HEK293T (cell line): ENCODE measurements at regions not wholly inside any gene's neighbourhood (a gene's known extent, or its start where the extent isn't known, plus 50 kb on each side); places are given as distances from the start of the nearest gene placed in this dataset.
A peak's percentile ranks its signal among the peaks of the same experiment; 100 is the strongest.

Experiments used
- CTCF ChIA-PET: fragments of 350-600 bp; formaldehyde crosslinking; extraction: SDS; loops from one replicate; lab custom pipeline; 2021; ENCODE audit warnings: antibody characterized with exemption, inconsistent platforms; lab: Yijun Ruan, JAX
- POLR2A ChIA-PET: fragments of 350-600 bp; formaldehyde crosslinking; extraction: SDS; loops from one replicate; lab custom pipeline; 2020; ENCODE audit warnings: antibody characterized with exemption, inconsistent platforms; lab: Yijun Ruan, JAX
- DNase-seq: peaks from one replicate; pipeline ENCODE4 v3.0.0; 2012; ENCODE audit warnings: mixed read lengths; ENCODE audit errors: extremely low spot score
- ARNT ChIP-seq: fragments of 450-650 bp; IDR thresholded peaks from 2 replicates; pipeline ENCODE4 v1.6.1; 2017; ENCODE audit warnings: mild to moderate bottlenecking
- BHLHE40 ChIP-seq: fragments of 450-650 bp; IDR thresholded peaks from 2 replicates; pipeline ENCODE4 v1.6.1; 2016; ENCODE audit warnings: mild to moderate bottlenecking, moderate library complexity, borderline replicate concordance
- CTBP1 ChIP-seq: fragments of 450-650 bp; IDR thresholded peaks from 2 replicates; pipeline ENCODE4 v1.6.1; 2016; ENCODE audit warnings: borderline replicate concordance
- ELF4 ChIP-seq: fragments of 450-650 bp; IDR thresholded peaks from 2 replicates; pipeline ENCODE4 v1.6.1; 2017; ENCODE audit warnings: antibody characterized with exemption
- FOXA1 ChIP-seq: fragments of 450-650 bp; IDR thresholded peaks from 2 replicates; pipeline ENCODE4 v1.6.1; 2016; ENCODE audit warnings: mild to moderate bottlenecking
- FOXK2 ChIP-seq: fragments of 450-650 bp; IDR thresholded peaks from 2 replicates; pipeline ENCODE4 v1.6.1; 2016; ENCODE audit warnings: mild to moderate bottlenecking
- FOXM1 ChIP-seq: fragments of 450-650 bp; IDR thresholded peaks from 2 replicates; pipeline ENCODE4 v1.6.1; 2017; ENCODE audit warnings: mild to moderate bottlenecking, borderline replicate concordance
- HDGF ChIP-seq: fragments of 450-650 bp; IDR thresholded peaks from 2 replicates; pipeline ENCODE4 v1.6.1; 2017; ENCODE audit warnings: antibody characterized with exemption, borderline replicate concordance
- L3MBTL2 ChIP-seq: fragments of 450-650 bp; conservative IDR thresholded peaks from 2 replicates; pipeline ENCODE4 v1.6.1; 2016; ENCODE audit warnings: mild to moderate bottlenecking
- LEF1 ChIP-seq: fragments of 450-650 bp; IDR thresholded peaks from 2 replicates; pipeline ENCODE4 v1.6.1; 2017; ENCODE audit warnings: mild to moderate bottlenecking, borderline replicate concordance
- NFRKB ChIP-seq: fragments of 450-650 bp; IDR thresholded peaks from 2 replicates; pipeline ENCODE4 v1.6.1; 2016; ENCODE audit warnings: mild to moderate bottlenecking, moderate library complexity
- SP1 ChIP-seq: fragments of 450-650 bp; IDR thresholded peaks from 2 replicates; pipeline ENCODE4 v1.6.1; 2017
- SUZ12 ChIP-seq: fragments of 450-650 bp; IDR thresholded peaks from 2 replicates; pipeline ENCODE4 v1.6.1; 2016; ENCODE audit warnings: mild to moderate bottlenecking
- TARDBP ChIP-seq: fragments of 450-650 bp; IDR thresholded peaks from 2 replicates; pipeline ENCODE4 v1.6.1; 2016
- ZNF384 ChIP-seq: fragments of 450-650 bp; IDR thresholded peaks from 2 replicates; pipeline ENCODE4 v1.6.1; 2016
- TF ChIP-seq, protein P1 (sequence below): fragments of 450-650 bp; IDR thresholded peaks from 2 replicates; pipeline ENCODE4 v1.6.1; 2016

DNA sequence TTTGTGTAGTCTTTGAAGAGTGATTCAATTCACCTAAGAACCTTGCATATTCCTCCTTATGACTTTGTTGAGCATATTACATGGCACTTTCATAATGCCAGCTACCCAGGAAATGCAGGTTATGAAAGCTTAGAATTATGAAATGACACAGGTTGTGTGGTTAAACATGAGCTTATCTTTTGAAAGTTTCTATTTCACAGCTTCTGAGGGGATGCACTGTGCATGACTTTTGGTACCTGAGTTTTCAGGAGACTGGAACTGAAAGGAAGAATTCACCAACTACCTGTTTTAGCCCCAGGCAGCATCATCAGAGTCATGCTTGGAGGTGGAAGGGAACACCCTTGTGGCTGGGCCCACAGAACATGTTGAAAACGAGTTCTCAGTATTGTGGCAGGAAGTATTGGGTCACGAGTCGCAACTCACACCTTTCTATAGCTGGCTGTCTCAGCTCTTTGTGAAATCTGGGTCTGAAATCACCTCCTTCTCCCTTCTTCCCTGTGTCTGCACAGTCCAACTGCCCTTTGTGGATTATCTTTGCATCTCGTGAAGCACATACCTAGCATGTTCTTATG, 228.2 kb downstream of the PTEN start:
- no peak for TF ChIP-seq TARDBP
- no peak for TF ChIP-seq NFRKB
- TF ChIP-seq ARNT, result no peak
- no peak for TF ChIP-seq FOXM1
- TF ChIP-seq, protein P1, sequence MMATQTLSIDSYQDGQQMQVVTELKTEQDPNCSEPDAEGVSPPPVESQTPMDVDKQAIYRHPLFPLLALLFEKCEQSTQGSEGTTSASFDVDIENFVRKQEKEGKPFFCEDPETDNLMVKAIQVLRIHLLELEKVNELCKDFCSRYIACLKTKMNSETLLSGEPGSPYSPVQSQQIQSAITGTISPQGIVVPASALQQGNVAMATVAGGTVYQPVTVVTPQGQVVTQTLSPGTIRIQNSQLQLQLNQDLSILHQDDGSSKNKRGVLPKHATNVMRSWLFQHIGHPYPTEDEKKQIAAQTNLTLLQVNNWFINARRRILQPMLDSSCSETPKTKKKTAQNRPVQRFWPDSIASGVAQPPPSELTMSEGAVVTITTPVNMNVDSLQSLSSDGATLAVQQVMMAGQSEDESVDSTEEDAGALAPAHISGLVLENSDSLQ, result no peak
- TF ChIP-seq SUZ12, result no peak
- TF ChIP-seq CTBP1, result no peak
- TF ChIP-seq HDGF, result no peak
- TF ChIP-seq L3MBTL2, result no peak
- TF ChIP-seq LEF1, result no peak
- TF ChIP-seq FOXA1, result no peak
- TF ChIP-seq ZNF384, result no peak
- no peak for TF ChIP-seq SP1
- TF ChIP-seq ELF4, result no peak
- no peak for TF ChIP-seq BHLHE40
- no peak for TF ChIP-seq FOXK2
- DNase-seq, result no peak
- CTCF ChIA-PET, result no interaction called here
- POLR2A ChIA-PET, result no interaction called here

DNA sequence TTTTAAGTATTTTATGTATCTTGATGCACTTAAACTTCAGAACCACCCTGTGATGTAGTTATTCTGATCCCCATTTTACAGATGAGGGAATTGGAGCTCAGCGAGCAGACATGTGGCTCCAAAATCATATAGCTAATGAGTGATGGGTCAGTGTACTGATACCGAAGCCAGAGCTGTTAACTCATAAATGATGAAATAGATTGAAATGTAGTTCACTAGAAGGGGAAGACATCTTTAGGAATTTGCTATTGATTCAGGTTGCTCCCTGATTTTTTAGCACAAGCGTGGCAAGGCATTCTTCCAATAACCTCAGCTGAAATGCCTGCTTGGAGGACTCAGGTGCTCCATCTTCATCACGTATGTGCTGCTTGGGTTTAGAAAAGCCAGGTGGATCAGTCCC, 228.8 kb downstream of the PTEN start:
- DNase-seq, result no peak
- ChIA-PET CTCF (no interaction called here), POLR2A (no interaction called here)
- TF ChIP-seq ELF4, result no peak
- TF ChIP-seq FOXM1, result no peak
- no peak for TF ChIP-seq NFRKB
- no peak for TF ChIP-seq HDGF
- no peak for TF ChIP-seq TARDBP

DNA sequence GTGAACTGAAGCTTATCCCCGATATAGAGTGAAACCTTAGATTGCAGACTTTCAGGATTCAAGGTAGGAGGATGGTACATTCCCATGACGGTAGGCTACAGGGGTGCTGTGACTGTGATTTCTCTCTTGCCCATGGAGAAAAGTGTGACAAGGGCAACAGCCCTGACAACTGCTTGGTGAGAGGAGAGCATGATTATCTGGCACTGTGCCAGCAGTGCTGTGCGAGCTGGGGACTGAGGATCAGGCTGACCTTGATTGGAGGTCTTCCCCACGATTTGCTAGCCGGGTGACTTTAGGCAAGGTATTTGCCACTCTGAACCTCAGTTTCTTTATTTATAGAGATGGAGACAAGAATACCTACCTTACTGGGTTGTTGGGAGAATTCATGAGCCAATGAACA, 229.5 kb downstream of the PTEN start:
- DNase-seq, result no peak
- TF ChIP-seq FOXM1 (no peak), ARNT (no peak), SUZ12 (no peak), SP1 (no peak), BHLHE40 (no peak), HDGF (no peak)
- CTCF ChIA-PET, result no interaction called here
- POLR2A ChIA-PET, result interaction anchor here (0.7 to 1.0 kb wide), 2 partner anchors 12 to 30 kb away, joined by 3 to 4 read pairs; no protein-coding TSS in a partner anchor

DNA sequence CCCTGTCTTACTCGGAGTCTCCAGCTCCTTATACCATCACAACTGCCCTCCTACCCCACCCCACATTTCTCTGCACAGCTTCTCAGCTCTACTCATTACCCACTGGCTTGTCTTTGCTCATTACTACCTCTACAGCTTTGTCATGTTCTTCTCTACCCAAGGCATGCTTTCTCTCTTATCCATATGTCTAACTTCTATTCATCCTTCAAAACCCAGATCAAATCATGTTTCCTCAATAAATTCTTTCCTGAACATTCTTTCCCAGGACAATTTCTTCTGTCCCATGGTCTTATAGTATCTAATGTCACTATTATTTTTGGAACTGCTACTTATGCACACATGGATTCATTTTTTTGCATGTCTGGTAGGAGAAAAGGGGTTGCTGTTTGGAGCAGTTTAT, 231.4 kb downstream of the PTEN start:
- ChIA-PET POLR2A (interaction anchor here (2.4 kb wide), 1 partner anchor 14 kb away, joined by 7 read pairs; no protein-coding TSS in a partner anchor), CTCF (interaction anchor here (1.0 kb wide), 1 partner anchor 12 kb away, joined by 3 read pairs; no protein-coding TSS in a partner anchor)
- TF ChIP-seq ZNF384, result no peak
- TF ChIP-seq TARDBP, result no peak
- TF ChIP-seq SUZ12, result no peak
- no peak for TF ChIP-seq CTBP1
- TF ChIP-seq FOXK2, result no peak
- TF ChIP-seq L3MBTL2, result no peak
- no peak for TF ChIP-seq BHLHE40
- TF ChIP-seq ELF4, result no peak
- no peak for TF ChIP-seq SP1
- no peak for TF ChIP-seq NFRKB
- TF ChIP-seq LEF1, result no peak
- TF ChIP-seq HDGF, result no peak
- no peak for TF ChIP-seq ARNT
- no peak for TF ChIP-seq FOXM1
- TF ChIP-seq, protein P1, result no peak
- no peak for TF ChIP-seq FOXA1
- DNase-seq, result no peak

DNA sequence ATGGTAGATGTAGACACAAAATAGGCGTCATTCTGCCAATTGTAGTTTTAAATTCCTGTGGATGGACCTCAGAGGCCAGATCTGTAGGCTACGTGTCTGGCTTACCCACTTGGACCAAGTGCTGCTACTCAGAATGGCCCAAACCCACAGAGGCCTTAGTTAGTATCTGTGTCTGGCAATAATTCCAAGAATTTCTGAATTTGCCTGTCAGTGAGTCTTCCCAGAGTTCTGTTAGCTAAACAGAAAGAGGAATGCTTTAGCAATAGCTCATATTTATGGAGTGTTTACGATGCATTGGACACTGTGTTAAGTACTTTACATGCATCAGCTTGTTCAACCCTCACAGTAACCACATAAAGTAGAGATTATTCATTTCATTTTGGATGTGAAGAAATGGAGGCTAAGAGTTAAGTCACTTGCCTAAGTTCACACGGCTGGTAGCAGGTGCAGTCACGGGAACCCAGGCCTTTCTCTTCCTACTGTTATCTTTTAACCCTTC, 231.8 kb downstream of the PTEN start:
- CTCF ChIA-PET, result interaction anchor here (1.0 kb wide), 1 partner anchor 13 kb away, joined by 3 read pairs; no protein-coding TSS in a partner anchor
- TF ChIP-seq LEF1, result no peak
- TF ChIP-seq, protein P1, result peak; percentile 44; the same call in 1 of the 2 replicates
- POLR2A ChIA-PET, result interaction anchor here (2.4 kb wide), 1 partner anchor 14 kb away, joined by 7 read pairs; no protein-coding TSS in a partner anchor
- DNase-seq, result no peak

DNA sequence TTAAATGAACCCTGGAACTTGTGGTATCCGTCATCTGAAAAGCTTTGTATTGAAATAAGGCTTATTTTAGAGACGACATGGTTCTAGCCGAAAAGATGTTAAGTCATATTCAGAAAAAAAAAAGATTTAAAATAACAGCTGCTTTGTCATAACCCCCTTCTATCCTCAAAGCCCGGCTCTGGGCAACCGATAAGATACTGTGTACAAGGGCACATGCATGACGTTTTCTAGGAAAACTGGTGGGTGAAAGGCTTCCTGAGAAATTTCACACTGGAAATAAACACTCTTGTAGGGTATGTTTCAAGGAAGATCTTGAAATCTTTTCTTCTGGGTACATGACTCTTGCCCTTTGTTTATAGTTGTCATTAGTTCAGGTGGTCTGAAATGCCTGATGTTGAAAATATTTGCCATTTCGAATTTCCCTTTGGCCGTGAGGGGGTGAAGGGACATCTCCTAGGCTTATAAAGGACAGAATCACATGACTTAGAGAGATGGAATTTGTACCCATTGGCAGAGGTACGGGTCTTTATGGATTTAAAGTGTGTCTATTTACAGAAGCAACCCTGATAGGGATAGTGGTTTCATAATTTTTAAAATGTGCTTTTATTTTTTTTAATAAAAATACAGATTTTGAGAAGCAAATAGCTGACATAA, 232.5 kb downstream of the PTEN start:
- ChIA-PET CTCF (interaction anchor here (0.8 kb wide), 1 partner anchor 101 kb away, joined by 4 read pairs; no protein-coding TSS in a partner anchor), POLR2A (interaction anchor here (2.4 kb wide), 1 partner anchor 15 kb away, joined by 7 read pairs; no protein-coding TSS in a partner anchor)
- TF ChIP-seq CTBP1 (no peak), SUZ12 (no peak), HDGF (no peak), SP1 (no peak), ZNF384 (no peak), NFRKB (no peak), ARNT (no peak), FOXM1 (no peak), LEF1 (no peak), FOXK2 (no peak), TARDBP (no peak), FOXA1 (no peak), L3MBTL2 (no peak), ELF4 (no peak), BHLHE40 (no peak)
- TF ChIP-seq, protein P1, result no peak
- DNase-seq, result no peak
